T-cell (primary cell): ENCODE measurements at regions not wholly inside any gene's neighbourhood (a gene's known extent, or its start where the extent isn't known, plus 50 kb on each side); places are given as distances from the start of the nearest gene placed in this dataset.

ENCODE experiments used
- ATAC-seq, 4 experiments: fragments of 200-7000 bp in 3 of 4; fragments of 150-1000 bp in 1 of 4; cut with Tn5 transposase; replicated peaks in 1 of 4; 1 replicate in 3 of 4; 2 replicates in 1 of 4; pipeline ENCODE4 v1.10.0; 2021; ENCODE audit warnings: moderate library complexity in 3 of 4, mild to moderate bottlenecking in 2 of 4, moderate number of reproducible peaks in 1 of 4
- CTCF ChIA-PET, 2 donors: fragments of 300-600 bp; sonication (Branson Sonifier 250); formaldehyde crosslinking; loops; one replicate each; lab custom pipeline; 2022; ENCODE audit warnings: antibody characterized with exemption in 2 of 2; lab: Charles Lee
- POLR2A ChIA-PET, 2 donors: fragments of 300-600 bp; sonication (Branson Sonifier 250); formaldehyde crosslinking; loops; one replicate each; lab custom pipeline; 2022; ENCODE audit warnings: antibody characterized with exemption in 2 of 2; lab: Charles Lee
- DNase-seq, 35 experiments: peaks; one replicate each; pipeline versions ENCODE4 v3.0.0 to v3.0.0-alpha.2; 2013 to 2023
- H3K27ac ChIP-seq: one replicate; pipeline ENCODE4 v1.5.1; 2013; ENCODE audit warnings: low read length
- H3K27me3 ChIP-seq, 2 experiments: replicated peaks in 1 of 2; 1 replicate in 1 of 2; 2 replicates in 1 of 2; pipeline versions ENCODE4 v1.6.1 to v1.7.0; 2013; ENCODE audit warnings: low read length in 1 of 2, mixed read lengths in 1 of 2; ENCODE audit not compliant: control insufficient read depth in 2 of 2, insufficient read depth in 2 of 2; ENCODE audit errors: extremely low read depth in 1 of 2
- H3K36me3 ChIP-seq, 2 donors: 1 replicate in 1 of 2; 2 replicates in 1 of 2; pipeline versions ENCODE4 v1.6.1 to v1.7.0; 2013; ENCODE audit warnings: low read length in 1 of 2; ENCODE audit not compliant: control insufficient read depth in 2 of 2, insufficient read depth in 1 of 2; ENCODE audit errors: extremely low read depth in 1 of 2
- H3K4me1 ChIP-seq, 2 experiments: 1 replicate in 1 of 2; 2 replicates in 1 of 2; pipeline versions ENCODE4 v1.6.1 to v1.7.0; 2013; ENCODE audit warnings: low read length in 2 of 2, mixed read lengths in 1 of 2; ENCODE audit not compliant: insufficient read depth in 2 of 2, control insufficient read depth in 1 of 2; ENCODE audit errors: extremely low read depth in 1 of 2
- H3K4me3 ChIP-seq, 2 donors: 1 replicate in 1 of 2; 2 replicates in 1 of 2; pipeline versions ENCODE4 v1.5.1 to v1.7.0; 2013; ENCODE audit warnings: mild to moderate bottlenecking in 2 of 2, low read length in 1 of 2, moderate library complexity in 1 of 2; ENCODE audit not compliant: control insufficient read depth in 1 of 2; ENCODE audit errors: extremely low read depth in 1 of 2
- H3K9me3 ChIP-seq: 2 replicates; pipeline ENCODE4 v1.7.0; 2013
- H3K27ac Mint-ChIP-seq, 2 donors: one replicate each; pipeline ENCODE4 v1.8.0; 2020 to 2021; ENCODE audit warnings: mild to moderate bottlenecking in 2 of 2, mixed read lengths in 2 of 2
- H3K27me3 Mint-ChIP-seq, 2 donors: one replicate each; pipeline ENCODE4 v1.8.0; 2021 to 2022; ENCODE audit warnings: mixed read lengths in 2 of 2
- H3K36me3 Mint-ChIP-seq: one replicate; pipeline ENCODE4 v1.8.0; 2021; ENCODE audit warnings: mixed read lengths
- H3K4me1 Mint-ChIP-seq, 3 donors: one replicate each; pipeline ENCODE4 v1.8.0; 2020 to 2022; ENCODE audit warnings: mixed read lengths in 3 of 3, mild to moderate bottlenecking in 1 of 3
- H3K4me3 Mint-ChIP-seq, 3 donors: one replicate each; pipeline ENCODE4 v1.8.0; 2020 to 2022; ENCODE audit warnings: mild to moderate bottlenecking in 3 of 3, mixed read lengths in 3 of 3, moderate library complexity in 3 of 3
- H3K9me3 Mint-ChIP-seq, 3 donors: one replicate each; pipeline ENCODE4 v1.8.0; 2020 to 2022; ENCODE audit warnings: mixed read lengths in 3 of 3
- WGBS: methylation state at CpG from one replicate; pipeline ENCODE4 v1.1.5; 2013; ENCODE audit warnings: missing lambda C conversion rate; ENCODE audit not compliant: insufficient coverage; 5-methylcytosine and 5-hydroxymethylcytosine counted together

DNA sequence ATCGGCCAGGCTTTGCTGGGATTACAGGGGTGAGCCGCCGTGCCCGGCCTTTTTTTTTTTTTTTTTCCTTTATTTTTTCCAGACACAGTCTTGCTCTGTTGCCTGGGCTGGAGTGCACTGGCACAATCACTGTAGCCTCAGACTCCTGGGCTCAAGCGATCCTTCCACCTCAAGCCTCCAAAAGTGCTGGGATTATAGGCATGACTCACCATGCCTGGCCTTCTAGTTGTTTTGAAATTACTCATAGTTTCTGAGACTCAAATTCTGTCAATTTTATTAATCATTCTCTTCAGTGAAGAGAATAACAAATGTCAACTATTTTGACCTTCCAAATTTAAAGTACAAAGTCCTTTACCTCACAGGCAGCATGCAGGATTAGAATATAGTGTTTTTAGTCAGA is 374.5 kb downstream of the PLA2G4A start:
- no peaks in the 10 kb centered on the region for H3K36me3 ChIP-seq
- H3K9me3 Mint-ChIP-seq, result peaks cover 0 to 8% (median 3%) of the 10 kb centered on the region in 3 donors
- no peak overlapping the region for H3K4me3 Mint-ChIP-seq
- H3K27me3 Mint-ChIP-seq, result no peaks in the 10 kb centered on the region
- no peaks in the 10 kb centered on the region for H3K4me1 Mint-ChIP-seq
- no peaks in the 10 kb centered on the region for H3K9me3 ChIP-seq
- no peaks in the 10 kb centered on the region for H3K27me3 ChIP-seq
- ATAC-seq (no peak), DNase-seq (no peak)
- ChIA-PET CTCF (no interaction called here), POLR2A (interaction anchor here in 1 of 2 donors (0.6 kb wide), 1 partner anchor 12 kb away, joined by 3 read pairs; no protein-coding TSS in a partner anchor)
- no peak overlapping the region for H3K4me3 ChIP-seq
- H3K27ac Mint-ChIP-seq, result no peak overlapping the region
- no peak overlapping the region for H3K27ac ChIP-seq
- WGBS, result 100% methylated on average over 5 of the region's 5 CpGs
- no peaks in the 10 kb centered on the region for H3K4me1 ChIP-seq
- H3K36me3 Mint-ChIP-seq, result no peaks in the 10 kb centered on the region

DNA sequence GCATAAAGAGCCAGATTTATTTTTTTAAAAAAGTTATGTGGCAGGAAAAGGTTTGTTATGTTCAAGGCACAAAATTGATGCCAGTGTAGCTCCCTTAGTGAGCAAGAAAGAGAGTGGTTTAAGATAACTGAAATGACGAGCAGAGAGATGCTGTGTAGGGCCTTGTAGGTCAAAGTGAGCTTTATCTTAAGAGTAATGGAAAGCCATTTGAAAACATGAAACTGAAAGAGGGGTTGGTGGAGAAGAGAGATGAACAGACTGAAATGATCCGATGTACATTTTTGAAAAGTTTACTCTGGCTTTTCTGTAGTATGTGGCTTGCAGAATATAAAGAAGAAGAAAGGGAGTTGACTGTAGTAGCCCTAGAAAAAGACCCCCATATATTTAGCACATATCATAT is 383.6 kb downstream of the PLA2G4A start:
- no peaks in the 10 kb centered on the region for H3K4me1 ChIP-seq
- no peak for DNase-seq
- ChIA-PET POLR2A (no interaction called here), CTCF (interaction anchor here in 1 of 2 donors (0.6 kb wide), 1 partner anchor 8 kb away, joined by 3 read pairs; no protein-coding TSS in a partner anchor)
- no peaks in the 10 kb centered on the region for H3K27me3 ChIP-seq
- WGBS, result 43% methylated on average over 1 of the region's 2 CpGs
- no peak overlapping the region for H3K27ac Mint-ChIP-seq
- H3K27me3 Mint-ChIP-seq, result no peaks in the 10 kb centered on the region
- H3K36me3 ChIP-seq, result no peaks in the 10 kb centered on the region
- H3K4me1 Mint-ChIP-seq, result no peaks in the 10 kb centered on the region
- H3K4me3 ChIP-seq, result no peak overlapping the region
- H3K9me3 Mint-ChIP-seq, result peaks cover 9 to 13% (median 10%) of the 10 kb centered on the region in 3 donors
- no peaks in the 10 kb centered on the region for H3K9me3 ChIP-seq
- ATAC-seq, result no peak
- no peak overlapping the region for H3K27ac ChIP-seq
- no peak overlapping the region for H3K4me3 Mint-ChIP-seq
- no peaks in the 10 kb centered on the region for H3K36me3 Mint-ChIP-seq

DNA sequence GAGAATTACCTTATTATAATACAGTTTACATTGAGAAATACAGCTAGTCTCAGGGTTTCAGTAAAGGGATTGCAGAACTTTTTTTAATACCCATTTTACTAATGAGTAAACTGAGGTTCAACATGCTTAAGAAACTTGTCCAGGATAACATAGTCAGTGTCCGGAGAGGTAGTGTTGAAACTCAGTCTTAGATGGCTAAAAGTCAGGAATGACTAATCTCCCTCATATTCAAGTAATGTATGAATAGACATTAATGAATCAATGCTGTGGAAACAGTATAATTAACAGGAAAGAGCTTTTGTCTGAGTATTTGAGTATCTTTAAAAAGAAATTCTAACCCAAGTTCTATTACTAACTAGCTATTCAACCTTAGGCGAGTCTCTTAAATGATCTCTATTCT is 397.6 kb downstream of the PLA2G4A start:
- Histone ChIP-seq H3K9me3 (no peaks in the 10 kb centered on the region), H3K27ac (no peak overlapping the region), H3K36me3 (no peaks in the 10 kb centered on the region), H3K27me3 (no peaks in the 10 kb centered on the region), H3K4me3 (no peak overlapping the region), H3K4me1 (no peaks in the 10 kb centered on the region)
- POLR2A ChIA-PET, result no interaction called here
- Mint-ChIP-seq H3K27ac (no peak overlapping the region), H3K36me3 (no peaks in the 10 kb centered on the region), H3K27me3 (no peaks in the 10 kb centered on the region), H3K4me1 (no peaks in the 10 kb centered on the region), H3K9me3 (peaks cover 0 to 3% (median 0%) of the 10 kb centered on the region in 3 donors), H3K4me3 (no peak overlapping the region)
- ATAC-seq (no peak), DNase-seq (no peak)
- CTCF ChIA-PET, result no interaction called here
- WGBS, result no CpG with 5 or more reads among the region's 2 CpGs

- H3K27ac Mint-ChIP-seq, result no peak overlapping the region
- H3K36me3 ChIP-seq, result no peaks in the 10 kb centered on the region
- H3K4me3 ChIP-seq, result no peak overlapping the region
- H3K27me3 ChIP-seq, result no peaks in the 10 kb centered on the region
- no peak for DNase-seq
- peaks cover 0 to 3% (median 0%) of the 10 kb centered on the region in 3 donors for H3K9me3 Mint-ChIP-seq
- H3K4me1 Mint-ChIP-seq, result no peaks in the 10 kb centered on the region
- no CpG with 5 or more reads among the region's 1 CpG for WGBS
- ChIA-PET POLR2A (no interaction called here), CTCF (no interaction called here)
- no peak overlapping the region for H3K4me3 Mint-ChIP-seq
- no peaks in the 10 kb centered on the region for H3K9me3 ChIP-seq
- H3K36me3 Mint-ChIP-seq, result no peaks in the 10 kb centered on the region
- no peaks in the 10 kb centered on the region for H3K27me3 Mint-ChIP-seq
- no peaks in the 10 kb centered on the region for H3K4me1 ChIP-seq
- no peak overlapping the region for H3K27ac ChIP-seq
- no peak for ATAC-seq
These were observed 400.0 kb downstream of the PLA2G4A start for GRCh38 chr1:187228790-187229189.

- no peak for DNase-seq
- no peak overlapping the region for H3K4me3 Mint-ChIP-seq
- Histone ChIP-seq H3K4me1 (no peaks in the 10 kb centered on the region), H3K9me3 (no peaks in the 10 kb centered on the region), H3K27me3 (no peaks in the 10 kb centered on the region), H3K4me3 (no peak overlapping the region), H3K36me3 (no peaks in the 10 kb centered on the region), H3K27ac (no peak overlapping the region)
- H3K36me3 Mint-ChIP-seq, result no peaks in the 10 kb centered on the region
- CTCF ChIA-PET, result no interaction called here
- H3K9me3 Mint-ChIP-seq, result peaks cover 0 to 3% (median 0%) of the 10 kb centered on the region in 3 donors
- H3K27me3 Mint-ChIP-seq, result no peaks in the 10 kb centered on the region
- no peak for ATAC-seq
- no peaks in the 10 kb centered on the region for H3K4me1 Mint-ChIP-seq
- no peak overlapping the region for H3K27ac Mint-ChIP-seq
- POLR2A ChIA-PET, result no interaction called here
These were observed 400.7 kb downstream of the PLA2G4A start for GRCh38 chr1:187229496-187229895.

GRCh38 chr1:187234706-187235105 is 406.0 kb downstream of the PLA2G4A start:
- WGBS, result 60% methylated on average over 1 of the region's 1 CpG
- Mint-ChIP-seq H3K36me3 (no peaks in the 10 kb centered on the region), H3K27me3 (no peaks in the 10 kb centered on the region), H3K9me3 (peaks cover 0 to 3% (median 0%) of the 10 kb centered on the region in 3 donors), H3K4me3 (no peak overlapping the region), H3K4me1 (no peaks in the 10 kb centered on the region), H3K27ac (no peak overlapping the region)
- Histone ChIP-seq H3K9me3 (no peaks in the 10 kb centered on the region), H3K4me1 (no peaks in the 10 kb centered on the region), H3K27me3 (no peaks in the 10 kb centered on the region), H3K27ac (no peak overlapping the region), H3K36me3 (no peaks in the 10 kb centered on the region), H3K4me3 (no peak overlapping the region)
- POLR2A ChIA-PET, result no interaction called here
- DNase-seq, result no peak
- CTCF ChIA-PET, result no interaction called here
- no peak for ATAC-seq

DNA sequence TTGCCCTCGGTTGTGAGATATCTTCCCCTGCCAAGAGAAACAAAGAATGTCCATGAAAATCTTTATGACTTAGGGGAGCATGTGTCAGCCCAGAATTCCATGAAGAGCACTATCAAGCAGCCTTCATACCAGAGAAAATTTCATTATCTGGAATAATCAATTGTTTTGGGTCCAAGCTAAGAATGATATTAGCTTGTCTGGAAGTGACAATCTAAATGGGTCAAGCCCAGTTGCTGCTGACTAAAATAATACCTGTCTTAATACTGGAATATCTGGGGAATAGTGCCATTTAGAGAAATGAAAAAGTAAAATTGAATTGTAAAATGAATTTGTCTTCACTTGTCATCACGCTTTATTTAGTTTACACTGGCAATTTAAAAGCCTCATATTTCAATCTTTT is 407.4 kb downstream of the PLA2G4A start:
- CTCF ChIA-PET, result no interaction called here
- H3K36me3 ChIP-seq, result no peaks in the 10 kb centered on the region
- no peak for ATAC-seq
- no peak for DNase-seq
- H3K27me3 Mint-ChIP-seq, result no peaks in the 10 kb centered on the region
- H3K36me3 Mint-ChIP-seq, result no peaks in the 10 kb centered on the region
- no peaks in the 10 kb centered on the region for H3K4me1 ChIP-seq
- H3K27ac ChIP-seq, result no peak overlapping the region
- no peaks in the 10 kb centered on the region for H3K27me3 ChIP-seq
- peaks cover 0 to under 1% (median 0%) of the 10 kb centered on the region in 3 donors for H3K4me1 Mint-ChIP-seq
- no peaks in the 10 kb centered on the region for H3K9me3 ChIP-seq
- POLR2A ChIA-PET, result no interaction called here
- H3K27ac Mint-ChIP-seq, result no peak overlapping the region
- H3K4me3 ChIP-seq, result no peak overlapping the region
- no peak overlapping the region for H3K4me3 Mint-ChIP-seq
- peaks cover 0 to 2% (median 0%) of the 10 kb centered on the region in 3 donors for H3K9me3 Mint-ChIP-seq
- WGBS, result 80% methylated on average over 1 of the region's 2 CpGs
